Aorta (tissue), 5 donors: ENCODE measurements at regions not wholly inside any gene's neighbourhood (a gene's known extent, or its start where the extent isn't known, plus 50 kb on each side); places are given as distances from the start of the nearest gene placed in this dataset.
A peak's percentile ranks its signal among the peaks of the same experiment; 100 is the strongest.
"Not testable (repeated sequence)": the region's sequence is repeated elsewhere in the genome, so short reads cannot be mapped to it uniquely, and the experiment has no call there.

Experiments
- ATAC-seq: fragments of 200-7000 bp; cut with Tn5 transposase; one replicate; pipeline ENCODE4 v1.9.1; 2022; ENCODE audit warnings: moderate library complexity; ENCODE audit not compliant: low FRiP score
- DNase-seq, 2 donors: peaks; one replicate each; pipeline ENCODE4 v3.0.0-alpha.2; 2020
- H3K27ac ChIP-seq, 2 donors: one replicate each; pipeline ENCODE4 v1.5.1; 2013; ENCODE audit warnings: low read length in 2 of 2, mild to moderate bottlenecking in 2 of 2, moderate library complexity in 2 of 2, control low read depth in 1 of 2, inconsistent platforms in 1 of 2, low read depth in 1 of 2
- H3K27me3 ChIP-seq, 2 donors: one replicate each; pipeline ENCODE4 v1.6.1; 2013; ENCODE audit warnings: control low read depth in 1 of 2, low read length in 1 of 2, mild to moderate bottlenecking in 1 of 2, moderate library complexity in 1 of 2; ENCODE audit not compliant: insufficient read depth in 2 of 2, control insufficient read depth in 1 of 2
- H3K36me3 ChIP-seq, 2 donors: one replicate each; pipeline ENCODE4 v1.6.1; 2013; ENCODE audit warnings: control low read depth in 1 of 2, low read length in 1 of 2, mild to moderate bottlenecking in 1 of 2; ENCODE audit not compliant: insufficient read depth in 2 of 2, control insufficient read depth in 1 of 2
- H3K4me1 ChIP-seq, 2 donors: one replicate each; pipeline ENCODE4 v1.6.1; 2013; ENCODE audit warnings: low read length in 2 of 2, control low read depth in 1 of 2, mild to moderate bottlenecking in 1 of 2, moderate library complexity in 1 of 2; ENCODE audit not compliant: insufficient read depth in 2 of 2, control insufficient read depth in 1 of 2
- H3K4me3 ChIP-seq, 2 donors: one replicate each; pipeline ENCODE4 v1.5.1; 2013; ENCODE audit warnings: low read length in 2 of 2, control low read depth in 1 of 2, mild to moderate bottlenecking in 1 of 2
- H3K9me3 ChIP-seq: one replicate; pipeline ENCODE4 v1.6.1; 2013; ENCODE audit warnings: mild to moderate bottlenecking, low read length; ENCODE audit not compliant: control insufficient read depth
- WGBS, 2 donors: extraction: QIAGEN DNeasy Blood & Tissue Kit; methylation state at CpG; one replicate each; pipeline ENCODE4 v1.1.7; 2013; 5-methylcytosine and 5-hydroxymethylcytosine counted together
- intact Hi-C, 2 donors: fragments of 100-400 bp; cut with DNase I; formaldehyde crosslinking; loops; one replicate each; pipeline versions ENCODE4 v1.14.2 to v1.15.0; 2022
- donor health status: healthy with polysubstance abuse.
- donor health status: Bipolar disorder and iron deficiency.
- donor health status: DM: no; HTN: no; CAD: no.
- donor health status: DM: no; HTN: no; CAD: no.
- donor health status: DM: yes; HTN: yes; CAD: no.

- H3K27ac ChIP-seq, ATAC-seq, H3K4me3 ChIP-seq, H3K9me3 ChIP-seq, DNase-seq, H3K36me3 ChIP-seq, H3K27me3 ChIP-seq, intact Hi-C loops, H3K4me1 ChIP-seq: not testable (repeated sequence)
- WGBS, 2 donors: 89 to 90% methylated on average over 2 of the region's 2 CpGs
These were observed 128.4 kb upstream of the RAPGEF2 start for GRCh38 chr4:158974438-158974837.

GRCh38 chr4:158980711-158981110 is 122.2 kb upstream of the RAPGEF2 start:
- DNase-seq, H3K27ac ChIP-seq, H3K4me1 ChIP-seq, intact Hi-C loops, ATAC-seq, H3K4me3 ChIP-seq, H3K36me3 ChIP-seq, H3K9me3 ChIP-seq, H3K27me3 ChIP-seq: not testable (repeated sequence)
- 97 to 98% methylated on average over 5 of the region's 5 CpGs for WGBS, 2 donors

- Histone ChIP-seq H3K9me3 (no peaks in the 10 kb centered on the region), H3K36me3 (no peaks in the 10 kb centered on the region), H3K27ac (no peak overlapping the region), H3K27me3 (no peaks in the 10 kb centered on the region), H3K4me3 (no peak overlapping the region), H3K4me1 (no peaks in the 10 kb centered on the region)
- no peak for ATAC-seq
- intact Hi-C loops: loop anchor here in 1 of 2 donors (10.0 kb wide), 1 partner anchor 117 kb away; no protein-coding TSS in a partner anchor
- WGBS, 2 donors: 94 to 96% methylated on average over 5 of the region's 5 CpGs
- DNase-seq: no peak
These were observed 111.2 kb upstream of the RAPGEF2 start for GRCh38 chr4:158991534-158992155.

GRCh38 chr4:158993891-158994290 is 109.0 kb upstream of the RAPGEF2 start:
- no peaks in the 10 kb centered on the region for H3K9me3 ChIP-seq
- no peaks in the 10 kb centered on the region for H3K27me3 ChIP-seq
- intact Hi-C loops: loop anchor here in 1 of 2 donors (10.0 kb wide), 1 partner anchor 119 kb away; no protein-coding TSS in a partner anchor
- DNase-seq (no peak), ATAC-seq (no peak)
- no peak overlapping the region for H3K27ac ChIP-seq
- no peaks in the 10 kb centered on the region for H3K36me3 ChIP-seq
- 63 to 74% methylated on average over 2 of the region's 2 CpGs for WGBS, 2 donors
- no peak overlapping the region for H3K4me3 ChIP-seq
- no peaks in the 10 kb centered on the region for H3K4me1 ChIP-seq

- WGBS, 2 donors: 78 to 82% methylated on average over 2 of the region's 2 CpGs
- H3K4me3 ChIP-seq: no peak overlapping the region
- intact Hi-C loops: loop anchor here in 1 of 2 donors (10.0 kb wide), 1 partner anchor 120 kb away; no protein-coding TSS in a partner anchor
- no peaks in the 10 kb centered on the region for H3K36me3 ChIP-seq
- DNase-seq: no peak
- no peaks in the 10 kb centered on the region for H3K9me3 ChIP-seq
- no peaks in the 10 kb centered on the region for H3K27me3 ChIP-seq
- H3K4me1 ChIP-seq: no peaks in the 10 kb centered on the region
- no peak overlapping the region for H3K27ac ChIP-seq
- no peak for ATAC-seq
These were observed 107.8 kb upstream of the RAPGEF2 start for GRCh38 chr4:158995040-158995439.

- Histone ChIP-seq H3K4me3 (no peak overlapping the region), H3K36me3 (no peaks in the 10 kb centered on the region), H3K9me3 (no peaks in the 10 kb centered on the region), H3K27ac (no peak overlapping the region), H3K27me3 (no peaks in the 10 kb centered on the region), H3K4me1 (no peaks in the 10 kb centered on the region)
- ATAC-seq: no peak
- no peak for DNase-seq
- 68 to 71% methylated on average over 8 of the region's 8 CpGs for WGBS, 2 donors
- intact Hi-C loops: loop anchor here in 1 of 2 donors (10.0 kb wide), 1 partner anchor 121 kb away; no protein-coding TSS in a partner anchor
These were observed 106.9 kb upstream of the RAPGEF2 start for GRCh38 chr4:158995965-158996364.

- no peak overlapping the region for H3K27ac ChIP-seq
- intact Hi-C loops: loop anchor here in 1 of 2 donors (10.0 kb wide), 1 partner anchor 122 kb away; no protein-coding TSS in a partner anchor
- 12 to 14% methylated on average over 3 of the region's 3 CpGs for WGBS, 2 donors
- ATAC-seq (peak; percentile 74), DNase-seq (no peak)
- no peaks in the 10 kb centered on the region for H3K36me3 ChIP-seq
- no peaks in the 10 kb centered on the region for H3K4me1 ChIP-seq
- no peak overlapping the region for H3K4me3 ChIP-seq
- no peaks in the 10 kb centered on the region for H3K9me3 ChIP-seq
- no peaks in the 10 kb centered on the region for H3K27me3 ChIP-seq
These were observed 106.2 kb upstream of the RAPGEF2 start for GRCh38 chr4:158996669-158997074.

GRCh38 chr4:158997660-158998349 is 105.1 kb upstream of the RAPGEF2 start:
- no peak for DNase-seq
- Histone ChIP-seq H3K27me3 (no peaks in the 10 kb centered on the region), H3K4me1 (no peaks in the 10 kb centered on the region), H3K27ac (no peak overlapping the region), H3K9me3 (no peaks in the 10 kb centered on the region), H3K4me3 (no peak overlapping the region), H3K36me3 (no peaks in the 10 kb centered on the region)
- intact Hi-C loops: loop anchor here in 1 of 2 donors (10.0 kb wide), 1 partner anchor 123 kb away; no protein-coding TSS in a partner anchor
- 71 to 72% methylated on average over 4 of the region's 4 CpGs for WGBS, 2 donors
- ATAC-seq: no peak
